K562 (cell line): ENCODE measurements at regions not wholly inside any gene's neighbourhood (a gene's known extent, or its start where the extent isn't known, plus 50 kb on each side); places are given as distances from the start of the nearest gene placed in this dataset.

Source experiments
- PCBP1 ChIP-seq: fragments of 200-400 bp; formaldehyde crosslinking; IDR thresholded peaks from 2 replicates; pipeline ENCODE4 v1.6.1; 2018; ENCODE audit warnings: mild to moderate bottlenecking, low read depth, low read length; ENCODE audit not compliant: poor library complexity, severe bottlenecking
- PHF21A ChIP-seq: fragments of 450-650 bp; IDR thresholded peaks from 2 replicates; pipeline ENCODE4 v1.6.1; 2017; ENCODE audit warnings: low read depth, borderline replicate concordance

- no peak for TF ChIP-seq PHF21A
- no peak for TF ChIP-seq PCBP1
Observed at GRCh38 chr3:67832817-67833216, 178.4 kb upstream of the SUCLG2 start.
